ENCODE measurements at regions not wholly inside any gene's neighbourhood (a gene's known extent, or its start where the extent isn't known, plus 50 kb on each side); places are given as distances from the start of the nearest gene placed in this dataset.

DNA sequence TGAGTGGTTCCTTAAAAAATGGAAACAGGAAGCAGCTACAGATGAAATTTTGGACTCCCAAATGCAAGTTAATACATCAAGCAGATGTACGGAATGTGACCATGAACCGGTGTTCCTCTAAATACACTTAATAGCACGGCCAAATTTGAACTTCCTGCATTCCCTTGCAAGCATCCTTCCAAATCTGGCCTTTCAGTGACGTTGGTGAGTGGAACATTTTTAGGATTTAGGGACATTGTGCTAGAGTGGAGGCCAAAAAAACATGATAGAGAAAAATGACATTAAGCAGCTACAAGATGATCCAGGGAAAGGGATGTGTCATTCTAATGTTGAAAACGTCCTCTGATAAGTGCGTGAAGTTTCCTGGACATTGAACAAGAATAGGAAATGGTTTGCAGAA, 62.1 kb downstream of the CTAGE1 start:
- DNase-seq (ENCODE audit: low read depth in 4 of 4, low spot score in 3 of 4) = no peak

- no peak for DNase-seq (ENCODE audit: low read depth in 4 of 4, low spot score in 3 of 4)
Observed at GRCh38 chr18:22355069-22355468, 62.6 kb downstream of the CTAGE1 start.

GRCh38 chr18:22349966-22350365, 67.7 kb downstream of the CTAGE1 start:
- no peak for DNase-seq (ENCODE audit: low read depth in 4 of 4, low spot score in 3 of 4)

GRCh38 chr18:22349317-22349898, 68.3 kb downstream of the CTAGE1 start:
- DNase-seq (ENCODE audit: low read depth in 4 of 4, low spot score in 3 of 4) = peak in 1 of 4 donors; percentile 38

DNA sequence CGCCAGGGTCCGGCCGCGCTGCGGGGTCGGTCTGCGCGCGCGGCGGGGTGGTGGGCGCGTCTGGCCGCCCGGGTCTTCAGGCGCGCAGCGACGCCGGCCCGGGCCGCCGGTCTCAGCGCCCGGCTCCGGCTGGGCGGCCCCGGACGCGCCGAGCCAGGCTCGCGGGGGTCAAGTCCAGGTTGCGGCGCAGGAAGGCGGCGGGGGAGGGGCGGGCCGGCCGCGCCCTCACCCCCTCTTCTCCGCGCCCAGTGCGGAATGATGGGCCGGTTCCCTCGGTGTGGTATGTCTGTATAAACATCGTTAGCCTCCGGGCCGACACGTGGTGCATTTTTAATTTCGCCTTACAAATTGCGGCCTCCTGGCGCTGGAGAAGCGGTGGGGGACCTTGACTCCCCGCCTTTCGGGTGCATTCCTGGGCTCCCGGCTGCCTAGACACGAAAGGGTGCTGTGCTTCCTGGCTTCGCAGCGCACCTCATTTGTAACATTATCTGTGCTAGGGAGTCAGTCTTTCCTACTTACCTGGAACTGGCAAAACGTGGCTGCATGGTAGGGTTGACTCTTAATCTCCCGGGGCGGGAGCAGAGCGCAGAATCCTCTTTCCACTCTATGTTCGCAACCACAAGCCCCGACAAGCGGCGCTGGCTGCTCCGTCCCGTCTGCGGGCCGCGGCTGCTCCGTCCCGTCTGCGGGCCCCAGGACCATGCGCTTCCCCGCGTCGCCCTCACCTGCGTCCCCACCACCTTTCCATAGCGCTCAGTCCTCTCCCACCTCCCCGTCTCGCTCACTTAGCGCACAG, 69.0 kb downstream of the CTAGE1 start:
- DNase-seq (ENCODE audit: low read depth in 4 of 4, low spot score in 3 of 4) = no peak

DNA sequence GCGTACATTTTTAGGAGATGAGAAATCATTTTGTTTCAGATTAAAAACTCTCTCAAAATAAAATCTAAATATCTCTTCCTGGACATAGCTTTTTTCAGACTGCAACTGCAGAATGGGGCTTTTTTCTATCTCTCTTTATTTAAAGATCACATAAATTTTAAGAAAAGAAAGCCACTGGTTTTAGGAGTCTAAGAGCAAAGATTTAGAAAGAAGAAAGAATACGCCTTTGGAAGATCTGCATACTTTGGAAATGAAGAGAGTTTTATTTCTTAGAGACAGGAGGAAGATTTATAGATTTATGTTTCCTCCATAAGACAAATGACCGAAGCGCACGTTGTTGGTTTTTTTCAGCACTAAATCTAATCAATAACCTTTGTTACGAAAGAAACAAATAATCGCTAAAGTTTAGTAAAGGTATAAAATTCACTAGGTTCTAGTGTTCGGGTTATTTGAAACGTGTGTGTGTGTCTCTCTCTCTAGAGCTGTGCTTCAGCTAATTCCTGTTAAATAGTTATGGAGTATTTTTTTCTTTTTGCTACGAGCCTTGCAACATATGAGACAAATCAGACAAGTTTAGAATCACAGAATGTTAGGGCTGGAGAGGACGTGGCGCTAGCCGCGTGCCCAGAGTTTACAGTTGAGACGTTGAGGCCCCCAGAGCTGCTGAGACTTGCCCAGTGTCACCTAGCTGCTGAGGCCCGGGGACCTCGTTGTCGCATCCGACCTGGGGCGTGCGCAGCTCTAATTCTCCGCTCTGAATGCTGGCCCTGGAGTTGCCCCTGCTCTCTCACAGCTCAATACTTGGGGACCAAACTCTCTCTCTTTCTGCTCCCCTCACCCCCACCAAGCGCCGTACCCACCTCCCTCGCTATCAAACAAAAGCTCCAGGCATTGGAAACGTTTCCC, 69.9 kb downstream of the CTAGE1 start:
- no peak for DNase-seq (ENCODE audit: low read depth in 4 of 4, low spot score in 3 of 4)

DNA sequence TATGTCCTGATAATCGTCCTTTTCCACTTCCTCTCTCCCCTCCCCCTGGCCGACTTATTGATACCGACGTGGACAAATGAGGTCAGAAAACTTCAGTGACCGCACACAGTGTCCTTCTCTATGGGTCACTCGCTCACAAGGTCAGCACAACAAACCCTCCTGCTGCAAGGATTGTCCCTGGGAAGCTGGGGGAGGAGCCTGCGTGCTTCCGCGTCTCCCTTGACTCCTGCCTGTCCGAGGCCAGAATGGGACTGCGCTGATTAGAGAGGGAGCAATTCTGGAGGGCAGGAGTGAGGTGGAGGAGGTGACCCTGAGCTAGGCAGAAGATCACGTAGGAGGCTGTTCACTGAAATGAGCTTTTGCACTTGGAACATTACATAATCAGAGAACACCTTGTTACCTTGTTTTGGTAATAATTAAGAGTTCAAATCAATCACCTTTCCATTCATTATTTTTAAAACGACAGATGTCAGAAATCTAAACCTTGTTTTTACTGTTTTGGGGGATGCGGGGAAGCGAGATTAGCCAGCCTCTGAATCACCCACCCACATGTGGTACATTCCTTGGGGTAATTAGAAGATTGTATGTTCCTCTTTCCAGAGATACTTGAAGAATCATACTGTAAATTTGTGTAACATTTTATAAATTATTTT, 70.6 kb downstream of the CTAGE1 start:
- DNase-seq (ENCODE audit: low read depth in 4 of 4, low spot score in 3 of 4) = no peak

- DNase-seq (ENCODE audit: low read depth in 4 of 4, low spot score in 3 of 4) = no peak
Observed at GRCh38 chr18:22346401-22346952, 71.2 kb downstream of the CTAGE1 start.

- no peak for DNase-seq (ENCODE audit: low read depth in 4 of 4, low spot score in 3 of 4)
Observed at GRCh38 chr18:22345718-22346117, 72.0 kb downstream of the CTAGE1 start.

GRCh38 chr18:22344908-22345670, 72.6 kb downstream of the CTAGE1 start:
- DNase-seq (ENCODE audit: low read depth in 4 of 4, low spot score in 3 of 4) = no peak

DNA sequence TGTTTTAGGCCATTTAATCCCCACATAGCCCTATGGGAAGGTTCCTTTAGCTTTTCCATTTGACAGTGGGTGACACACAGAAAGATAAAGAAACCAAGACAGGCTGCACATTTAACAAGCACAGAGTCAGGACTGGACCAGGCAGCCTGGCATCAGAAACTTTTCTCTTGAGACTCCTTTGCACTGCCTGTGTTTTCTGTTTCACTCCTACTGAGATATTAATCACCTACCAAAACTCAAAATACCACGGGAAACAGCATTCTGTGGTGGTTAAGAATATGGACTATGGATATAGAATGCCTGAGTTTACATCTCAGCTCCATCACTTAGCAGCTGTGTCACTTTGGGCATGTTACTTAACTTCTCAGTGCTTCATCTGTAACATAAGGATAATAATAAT, 73.3 kb downstream of the CTAGE1 start:
- no peak for DNase-seq (ENCODE audit: low read depth in 4 of 4, low spot score in 3 of 4)

DNA sequence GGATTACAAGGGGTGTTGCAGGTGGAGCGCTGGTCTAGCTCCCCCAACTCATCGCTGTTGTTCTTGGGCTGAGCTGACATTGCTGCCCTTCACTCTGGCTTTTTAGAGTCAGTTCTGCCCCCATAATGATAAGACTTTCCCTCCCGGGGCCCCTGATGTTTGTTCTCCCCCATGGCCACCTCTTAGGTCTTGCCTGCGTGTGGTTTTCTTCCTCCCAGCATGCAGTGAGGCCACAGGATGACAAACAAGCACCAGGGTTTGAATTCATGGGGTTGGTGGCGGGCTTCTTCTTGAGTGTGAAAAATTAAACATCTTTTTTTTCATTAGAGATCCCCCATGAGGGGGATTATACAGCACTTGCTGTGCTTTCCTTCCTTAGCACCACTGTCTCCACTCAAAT, 74.1 kb downstream of the CTAGE1 start:
- DNase-seq (ENCODE audit: low read depth in 4 of 4, low spot score in 3 of 4) = no peak

DNA sequence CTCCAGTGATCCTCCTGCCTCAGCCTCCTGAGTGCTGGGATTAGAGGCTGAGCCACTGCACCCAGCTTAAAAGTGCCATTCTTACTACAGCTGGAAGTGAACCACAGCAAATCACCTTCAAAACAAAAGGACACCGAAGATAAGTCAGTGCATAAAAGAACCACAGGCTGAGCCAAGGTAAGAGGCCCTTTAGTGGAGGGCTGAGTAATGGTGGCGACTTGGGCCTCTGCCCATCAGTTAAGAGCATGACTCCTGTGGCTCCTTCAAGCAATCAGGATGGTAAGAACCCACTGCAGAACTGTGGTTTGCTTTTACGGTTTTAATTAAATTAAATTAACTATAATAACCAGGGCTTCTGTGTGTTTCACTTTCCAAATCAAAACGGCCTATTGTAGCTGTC, 75.1 kb downstream of the CTAGE1 start:
- no peak for DNase-seq (ENCODE audit: low read depth in 4 of 4, low spot score in 3 of 4)

DNA sequence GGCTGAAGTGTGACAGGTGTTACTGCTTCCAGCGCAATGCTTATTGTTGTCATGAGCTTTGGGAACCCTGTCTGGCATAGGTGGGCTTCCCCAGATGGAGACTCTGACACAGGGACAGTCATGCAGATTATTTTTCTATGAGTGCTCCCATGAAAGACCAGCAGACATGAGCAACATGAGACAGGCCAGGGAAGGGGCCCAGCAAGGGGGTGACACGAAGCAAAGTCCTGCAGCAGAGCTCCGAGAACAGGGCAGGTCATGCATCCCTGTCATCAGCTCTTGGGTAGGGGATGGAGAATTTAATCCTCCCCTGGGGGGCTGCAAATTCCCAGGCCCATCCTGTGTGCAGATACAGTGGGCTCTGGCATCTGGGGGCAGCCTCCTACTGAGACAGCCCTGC, 77.4 kb downstream of the CTAGE1 start:
- no peak for DNase-seq (ENCODE audit: low read depth in 4 of 4, low spot score in 3 of 4)

GRCh38 chr18:22339913-22340312, 77.8 kb downstream of the CTAGE1 start:
- DNase-seq (ENCODE audit: low read depth in 4 of 4, low spot score in 3 of 4) = no peak

DNA sequence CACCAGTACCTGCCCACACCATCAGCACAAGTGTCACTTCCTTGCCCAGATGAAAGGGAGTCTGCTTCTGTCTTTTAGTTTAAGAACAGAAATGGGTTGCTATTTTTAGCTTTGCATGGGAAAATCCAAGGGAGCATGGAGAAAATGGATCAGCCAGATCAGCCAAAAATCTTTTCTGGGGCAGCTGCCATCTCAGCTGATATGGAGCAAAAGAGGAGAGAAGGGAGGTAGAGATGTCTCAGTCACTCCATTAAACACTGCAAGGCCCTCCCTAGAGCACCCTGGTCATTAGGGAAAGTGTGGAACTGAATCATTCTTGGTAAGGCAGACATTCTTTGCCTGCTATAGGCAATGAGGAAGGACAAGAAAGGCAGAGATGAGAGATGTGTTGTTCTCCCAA, 79.9 kb downstream of the CTAGE1 start:
- no peak for DNase-seq (ENCODE audit: low read depth in 4 of 4, low spot score in 3 of 4)

GRCh38 chr18:22337306-22337705, 80.4 kb downstream of the CTAGE1 start:
- DNase-seq (ENCODE audit: low read depth in 4 of 4, low spot score in 3 of 4) = no peak

GRCh38 chr18:22336406-22336805, 81.3 kb downstream of the CTAGE1 start:
- no peak for DNase-seq (ENCODE audit: low read depth in 4 of 4, low spot score in 3 of 4)

GRCh38 chr18:22335731-22336198, 82.0 kb downstream of the CTAGE1 start:
- DNase-seq (ENCODE audit: low read depth in 4 of 4, low spot score in 3 of 4) = no peak

GRCh38 chr18:22334567-22334966, 83.1 kb downstream of the CTAGE1 start:
- no peak for DNase-seq (ENCODE audit: low read depth in 4 of 4, low spot score in 3 of 4)

Data from right renal pelvis (tissue), 4 donors.